Activated CD8-positive, alpha-beta T cell treated with anti-CD3 and anti-CD28 coated beads for 36 hours (primary cell): ENCODE measurements at regions not wholly inside any gene's neighbourhood (a gene's known extent, or its start where the extent isn't known, plus 50 kb on each side); places are given as distances from the start of the nearest gene placed in this dataset.

Experiments used
- ATAC-seq: fragments of 200-7000 bp; cut with Tn5 transposase; one replicate; pipeline ENCODE4 v1.10.0; 2021; ENCODE audit warnings: mild to moderate bottlenecking, moderate library complexity
- CTCF ChIA-PET: fragments of 350-600 bp; sonication (Branson Sonifier 250); formaldehyde crosslinking; loops from one replicate; lab custom pipeline; 2021; ENCODE audit warnings: antibody characterized with exemption; lab: Charles Lee
- POLR2A ChIA-PET: fragments of 350-600 bp; sonication (Branson Sonifier 250); formaldehyde crosslinking; loops from one replicate; lab custom pipeline; 2021; ENCODE audit warnings: antibody characterized with exemption; lab: Charles Lee
- DNase-seq: peaks from one replicate; pipeline ENCODE4 v3.0.0-alpha.2; 2020
- H3K27ac Mint-ChIP-seq: one replicate; pipeline ENCODE4 v1.8.0; 2021; ENCODE audit warnings: mild to moderate bottlenecking, mixed read lengths
- H3K27me3 Mint-ChIP-seq: one replicate; pipeline ENCODE4 v1.8.0; 2021; ENCODE audit warnings: mixed read lengths
- H3K36me3 Mint-ChIP-seq: one replicate; pipeline ENCODE4 v1.8.0; 2021; ENCODE audit warnings: low read depth, mixed read lengths
- H3K4me1 Mint-ChIP-seq: one replicate; pipeline ENCODE4 v1.8.0; 2021; ENCODE audit warnings: low read depth, mixed read lengths
- H3K4me3 Mint-ChIP-seq: one replicate; pipeline ENCODE4 v1.8.0; 2021; ENCODE audit warnings: mild to moderate bottlenecking, moderate library complexity, mixed read lengths
- H3K9me3 Mint-ChIP-seq: one replicate; pipeline ENCODE4 v1.8.0; 2021; ENCODE audit warnings: mixed read lengths
- intact Hi-C: fragments of 100-400 bp; cut with micrococcal nuclease; formaldehyde crosslinking; loops from one replicate; pipeline ENCODE4 v1.10.0; 2022
- TF ChIP-seq, protein P1 (sequence below): fragments of 200-600 bp; IDR thresholded peaks from one replicate; pipeline ENCODE4 v1.8.0; 2022; ENCODE audit warnings: antibody characterized with exemption, mild to moderate bottlenecking

DNA sequence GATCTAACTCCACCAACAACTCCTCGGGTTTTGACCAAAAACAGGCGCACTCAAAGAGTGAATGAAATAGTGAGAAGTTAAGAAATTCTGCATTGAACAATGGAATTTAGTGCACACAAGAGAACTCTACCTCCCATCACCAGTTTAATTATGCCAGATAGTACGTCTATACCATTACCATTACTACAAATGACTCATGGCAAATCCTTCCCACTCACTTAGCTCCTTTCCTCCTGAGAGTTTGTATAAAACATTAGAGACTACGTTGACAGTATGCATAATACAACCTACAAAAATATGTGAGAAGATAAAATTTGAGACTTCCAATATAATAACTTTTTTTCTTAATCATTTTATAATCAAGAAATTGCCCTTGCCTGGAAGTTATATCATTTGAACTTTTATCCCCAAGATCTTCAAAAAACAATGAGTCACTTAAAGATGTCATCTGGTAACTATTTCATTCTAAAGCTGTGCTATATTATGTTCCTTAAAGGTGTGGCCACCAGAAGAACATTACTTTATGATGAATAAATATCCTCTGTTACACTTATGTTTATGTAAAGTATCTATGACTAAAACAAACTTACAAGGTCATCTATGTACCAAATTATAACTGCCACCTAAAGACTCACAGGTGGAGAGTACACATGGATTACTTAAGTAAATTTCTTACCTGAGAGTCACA, 297.9 kb upstream of the PTGER4 start:
- ChIA-PET POLR2A (interaction anchor here (0.6 to 0.7 kb wide), 2 partner anchors 17 to 56 kb away, joined by 3 read pairs; no protein-coding TSS in a partner anchor), CTCF (interaction anchor here (1.0 kb wide), 1 partner anchor 103 kb away, joined by 3 read pairs; no protein-coding TSS in a partner anchor)
- H3K27me3 Mint-ChIP-seq, result no peaks in the 10 kb centered on the region
- TF ChIP-seq, protein P1, sequence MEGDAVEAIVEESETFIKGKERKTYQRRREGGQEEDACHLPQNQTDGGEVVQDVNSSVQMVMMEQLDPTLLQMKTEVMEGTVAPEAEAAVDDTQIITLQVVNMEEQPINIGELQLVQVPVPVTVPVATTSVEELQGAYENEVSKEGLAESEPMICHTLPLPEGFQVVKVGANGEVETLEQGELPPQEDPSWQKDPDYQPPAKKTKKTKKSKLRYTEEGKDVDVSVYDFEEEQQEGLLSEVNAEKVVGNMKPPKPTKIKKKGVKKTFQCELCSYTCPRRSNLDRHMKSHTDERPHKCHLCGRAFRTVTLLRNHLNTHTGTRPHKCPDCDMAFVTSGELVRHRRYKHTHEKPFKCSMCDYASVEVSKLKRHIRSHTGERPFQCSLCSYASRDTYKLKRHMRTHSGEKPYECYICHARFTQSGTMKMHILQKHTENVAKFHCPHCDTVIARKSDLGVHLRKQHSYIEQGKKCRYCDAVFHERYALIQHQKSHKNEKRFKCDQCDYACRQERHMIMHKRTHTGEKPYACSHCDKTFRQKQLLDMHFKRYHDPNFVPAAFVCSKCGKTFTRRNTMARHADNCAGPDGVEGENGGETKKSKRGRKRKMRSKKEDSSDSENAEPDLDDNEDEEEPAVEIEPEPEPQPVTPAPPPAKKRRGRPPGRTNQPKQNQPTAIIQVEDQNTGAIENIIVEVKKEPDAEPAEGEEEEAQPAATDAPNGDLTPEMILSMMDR, result no peak
- H3K36me3 Mint-ChIP-seq, result peaks cover 12% of the 10 kb centered on the region
- peaks cover 14% of the 10 kb centered on the region for H3K9me3 Mint-ChIP-seq
- no peak overlapping the region for H3K4me3 Mint-ChIP-seq
- ATAC-seq (peak; percentile 10), DNase-seq (no peak)
- peaks cover 80% of the 10 kb centered on the region for H3K4me1 Mint-ChIP-seq
- peak overlapping the region; percentile 16 for H3K27ac Mint-ChIP-seq
- intact Hi-C loops, result loop anchor here (5.0 to 10.0 kb wide), 2 partner anchors 53 to 305 kb away; no protein-coding TSS in a partner anchor

DNA sequence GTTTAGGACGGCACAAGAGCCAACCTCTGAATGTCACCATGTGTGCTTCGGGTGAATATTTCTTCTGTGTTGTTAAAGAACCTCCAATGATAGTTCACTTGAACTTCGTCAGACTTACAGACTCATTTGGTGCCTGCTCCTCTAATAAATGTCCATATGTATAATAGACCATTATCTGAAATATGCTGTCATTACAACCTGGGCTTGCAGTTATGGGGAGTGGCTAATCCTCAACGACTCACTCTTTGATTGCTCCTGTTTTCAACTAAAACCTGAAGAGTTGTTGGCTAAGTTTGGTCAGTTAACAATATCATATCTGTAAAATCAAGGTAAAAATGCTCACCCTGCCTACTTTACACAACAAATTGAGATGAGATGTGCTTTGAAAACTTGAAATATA, 298.7 kb upstream of the PTGER4 start:
- POLR2A ChIA-PET, result interaction anchor here (0.6 to 0.7 kb wide), 2 partner anchors 16 to 57 kb away, joined by 3 read pairs; no protein-coding TSS in a partner anchor
- no peak overlapping the region for H3K27ac Mint-ChIP-seq
- H3K4me1 Mint-ChIP-seq, result peaks cover 75% of the 10 kb centered on the region

DNA sequence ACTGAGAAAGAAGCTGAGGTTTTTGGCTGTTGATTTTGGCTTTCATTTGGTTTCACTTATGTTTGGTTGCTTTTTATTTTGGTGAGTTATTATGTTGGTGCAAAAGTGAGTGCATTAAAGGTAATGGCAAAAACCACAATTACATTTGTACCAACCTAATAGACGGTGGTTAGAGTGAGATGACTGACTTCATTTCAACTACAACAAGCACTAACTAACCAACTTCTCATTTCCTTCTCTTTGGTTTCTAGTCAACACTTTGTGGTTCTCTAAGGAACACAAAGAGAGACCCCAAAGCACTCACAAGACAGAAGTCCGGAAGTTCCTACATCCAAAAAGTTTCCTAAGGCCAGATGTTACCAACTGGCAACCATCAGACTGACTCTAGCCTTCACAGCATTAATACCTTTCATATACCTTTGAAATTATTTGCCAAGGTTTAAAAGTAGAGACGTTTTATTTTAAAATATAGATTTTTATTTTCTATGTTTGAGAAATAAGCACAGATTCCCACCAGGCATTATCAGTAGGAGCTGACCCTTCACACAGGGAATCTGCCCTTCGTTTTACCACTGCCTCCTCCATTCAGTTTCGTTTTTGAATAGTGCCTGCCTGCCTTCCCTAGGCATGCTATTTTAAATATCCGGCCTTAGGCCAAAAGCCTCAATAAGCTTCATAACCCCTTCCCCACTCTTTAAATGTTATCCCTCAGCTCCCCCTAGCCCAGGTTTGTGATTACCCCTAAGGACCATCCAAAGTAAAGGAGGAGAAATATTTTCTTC, 301.1 kb upstream of the PTGER4 start:
- Mint-ChIP-seq H3K36me3 (peaks cover 12% of the 10 kb centered on the region), H3K9me3 (peaks cover 14% of the 10 kb centered on the region), H3K4me1 (peaks cover 51% of the 10 kb centered on the region), H3K27ac (peak overlapping the region; percentile 75), H3K27me3 (no peaks in the 10 kb centered on the region), H3K4me3 (no peak overlapping the region)
- ChIA-PET POLR2A (interaction anchor here (0.7 to 1.3 kb wide), 3 partner anchors 32 to 308 kb away, joined by 3 read pairs; no protein-coding TSS in a partner anchor), CTCF (no interaction called here)
- DNase-seq (no peak), ATAC-seq (peak; percentile 60)
- TF ChIP-seq, protein P1, result no peak
- intact Hi-C loops, result no loop called here

More for the DNA sequence above, 298.7 kb upstream of the PTGER4 start:
- ATAC-seq (no peak), DNase-seq (no peak)
- peaks cover 14% of the 10 kb centered on the region for H3K9me3 Mint-ChIP-seq
- no peak overlapping the region for H3K4me3 Mint-ChIP-seq
- no peaks in the 10 kb centered on the region for H3K27me3 Mint-ChIP-seq
- intact Hi-C loops, result loop anchor here (5.0 to 10.0 kb wide), 2 partner anchors 54 to 306 kb away; no protein-coding TSS in a partner anchor
- TF ChIP-seq, protein P1, result no peak
- CTCF ChIA-PET, result interaction anchor here (1.0 kb wide), 1 partner anchor 103 kb away, joined by 3 read pairs; no protein-coding TSS in a partner anchor
- peaks cover 12% of the 10 kb centered on the region for H3K36me3 Mint-ChIP-seq

DNA sequence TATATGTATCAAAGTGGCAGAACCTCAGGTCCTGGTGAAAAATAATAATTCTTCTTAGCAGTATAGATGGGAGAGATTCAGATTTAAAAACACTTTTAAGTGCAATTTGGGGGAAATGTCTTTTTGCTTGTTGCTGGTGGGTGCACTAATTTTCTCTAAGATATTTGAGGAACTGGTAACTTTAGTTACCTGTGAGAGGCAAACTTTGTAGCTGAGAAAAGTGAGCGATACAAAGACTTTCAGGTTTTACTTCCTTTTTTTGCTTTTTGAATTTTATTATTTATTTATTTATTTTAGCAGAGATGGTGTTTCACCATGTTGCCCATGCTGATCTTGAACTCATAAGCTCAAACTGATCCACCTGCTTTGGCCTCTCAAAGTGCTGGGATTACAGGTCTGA, 303.1 kb upstream of the PTGER4 start:
- POLR2A ChIA-PET, result interaction anchor here (0.9 to 1.3 kb wide), 2 partner anchors 36 to 100 kb away, joined by 3 read pairs; no protein-coding TSS in a partner anchor
- CTCF ChIA-PET, result interaction anchor here (0.6 to 1.7 kb wide), 4 partner anchors 10 to 114 kb away, joined by 3 to 4 read pairs (median 4); no protein-coding TSS in a partner anchor
- H3K4me1 Mint-ChIP-seq, result peaks cover 31% of the 10 kb centered on the region
- peaks cover 12% of the 10 kb centered on the region for H3K36me3 Mint-ChIP-seq
- no peak for DNase-seq
- H3K27me3 Mint-ChIP-seq, result no peaks in the 10 kb centered on the region
- no peak for ATAC-seq
- intact Hi-C loops, result no loop called here
- TF ChIP-seq, protein P1, result no peak
- H3K4me3 Mint-ChIP-seq, result no peak overlapping the region
- peaks cover 14% of the 10 kb centered on the region for H3K9me3 Mint-ChIP-seq
- no peak overlapping the region for H3K27ac Mint-ChIP-seq
